Hematopoietic multipotent progenitor cell treated with erythropoietin and hydrocortisone succinate and interleukin-3 and kit ligand, for 17 days (in vitro differentiated cells): ENCODE measurements at regions not wholly inside any gene's neighbourhood (a gene's known extent, or its start where the extent isn't known, plus 50 kb on each side); places are given as distances from the start of the nearest gene placed in this dataset.
"Not testable (repeated sequence)": the region's sequence is repeated elsewhere in the genome, so short reads cannot be mapped to it uniquely, and the experiment has no call there.

Experiments
- DNase-seq: peaks from one replicate; pipeline ENCODE4 v3.0.0-alpha.2; 2015; ENCODE audit warnings: low spot score

DNA sequence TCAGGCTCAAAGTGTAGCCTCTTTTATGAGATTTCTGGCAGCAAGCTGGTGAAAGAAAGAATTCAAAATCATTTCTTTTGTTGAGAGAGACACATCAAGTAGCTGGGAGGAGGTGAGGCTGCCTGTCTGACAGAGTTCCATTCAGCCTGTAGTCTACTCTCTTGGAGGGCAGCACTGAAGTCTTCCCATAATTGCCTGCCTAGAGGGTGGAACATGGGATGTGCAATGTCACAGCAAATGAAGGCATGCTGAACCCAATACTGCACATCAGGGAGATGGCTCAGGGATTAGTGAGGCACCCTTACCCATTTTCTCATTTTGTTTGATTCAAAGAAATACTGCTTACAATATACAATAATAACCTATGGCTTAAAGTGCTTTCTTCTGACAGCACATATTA lies 475.7 kb downstream of the TMEM232 start:
- DNase-seq, result no peak

DNA sequence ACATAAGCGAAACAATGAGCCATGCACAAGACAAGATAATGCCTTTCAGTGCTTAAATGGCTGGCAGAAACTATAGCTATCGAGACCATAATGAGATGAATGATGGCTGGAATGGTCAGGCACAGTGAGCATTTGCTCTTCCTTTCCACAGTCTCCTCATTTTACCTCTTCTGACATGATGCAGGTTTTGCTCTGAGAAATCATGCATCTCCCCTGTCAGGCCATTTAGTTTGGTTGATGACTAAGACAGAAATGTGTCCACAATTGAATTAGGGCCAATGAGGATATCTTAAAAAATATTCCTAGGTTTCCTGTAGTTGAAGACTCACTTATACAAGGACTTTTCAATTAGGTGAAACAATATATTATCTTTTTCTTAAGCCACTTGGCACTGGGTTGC lies 475.1 kb downstream of the TMEM232 start:
- DNase-seq, result no peak

DNA sequence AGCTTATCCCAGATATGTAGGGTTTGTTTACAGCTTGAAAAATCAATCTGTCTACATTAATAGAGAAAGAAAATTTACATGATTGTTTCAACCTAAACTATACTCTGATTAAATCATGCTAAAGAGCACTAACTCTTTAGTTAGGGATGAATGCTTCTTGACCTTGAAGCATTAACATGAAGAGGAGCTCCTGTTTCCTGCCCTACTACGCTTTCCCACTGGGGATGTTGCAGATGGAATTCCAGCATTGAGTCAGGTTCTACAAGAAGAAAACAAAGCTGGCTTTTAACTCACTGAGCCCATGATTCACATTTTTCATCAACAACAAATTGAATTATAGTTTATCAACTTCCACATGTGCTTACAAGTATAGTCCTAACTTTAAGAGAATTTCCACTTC lies 471.3 kb downstream of the TMEM232 start:
- no peak for DNase-seq

DNA sequence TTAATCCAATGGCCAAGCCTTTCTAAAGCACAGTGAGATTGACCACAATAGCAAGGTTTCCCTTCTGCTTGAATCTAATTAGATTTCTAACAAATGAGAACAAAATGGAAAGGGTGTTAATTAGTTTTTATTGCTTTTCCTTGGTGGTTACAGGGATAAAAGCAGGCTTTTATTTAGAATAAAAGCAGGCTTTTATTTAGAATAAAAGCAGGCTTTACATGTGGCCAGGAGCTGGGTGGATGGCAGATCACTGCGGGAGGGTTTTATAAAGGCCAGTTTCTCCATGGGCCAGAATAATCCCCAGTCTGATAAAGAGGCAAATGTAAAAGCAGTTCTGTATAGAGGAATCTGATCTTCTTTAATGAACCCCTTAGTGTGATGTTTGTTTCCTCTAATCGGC lies 470.2 kb downstream of the TMEM232 start:
- no peak for DNase-seq

DNA sequence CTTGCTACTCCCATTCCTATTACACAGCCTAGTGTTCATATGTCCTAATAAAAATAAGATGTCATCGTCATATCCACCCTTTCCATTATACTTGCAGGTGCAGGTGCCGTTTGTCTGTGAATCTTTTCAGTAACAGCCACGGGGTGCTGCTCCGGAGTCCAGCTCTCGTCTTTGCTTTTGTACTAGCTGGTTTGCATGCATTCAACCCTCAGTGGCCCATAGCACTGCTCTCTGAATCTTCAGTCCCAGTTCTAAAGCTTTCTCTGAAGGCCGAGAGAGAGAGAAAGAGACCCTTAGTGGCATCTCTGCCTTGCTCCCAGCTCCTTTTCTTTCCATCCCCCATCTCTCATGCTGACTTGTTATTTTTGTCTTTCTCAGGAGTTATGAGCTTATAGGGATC lies 468.5 kb downstream of the TMEM232 start:
- DNase-seq, result no peak

DNA sequence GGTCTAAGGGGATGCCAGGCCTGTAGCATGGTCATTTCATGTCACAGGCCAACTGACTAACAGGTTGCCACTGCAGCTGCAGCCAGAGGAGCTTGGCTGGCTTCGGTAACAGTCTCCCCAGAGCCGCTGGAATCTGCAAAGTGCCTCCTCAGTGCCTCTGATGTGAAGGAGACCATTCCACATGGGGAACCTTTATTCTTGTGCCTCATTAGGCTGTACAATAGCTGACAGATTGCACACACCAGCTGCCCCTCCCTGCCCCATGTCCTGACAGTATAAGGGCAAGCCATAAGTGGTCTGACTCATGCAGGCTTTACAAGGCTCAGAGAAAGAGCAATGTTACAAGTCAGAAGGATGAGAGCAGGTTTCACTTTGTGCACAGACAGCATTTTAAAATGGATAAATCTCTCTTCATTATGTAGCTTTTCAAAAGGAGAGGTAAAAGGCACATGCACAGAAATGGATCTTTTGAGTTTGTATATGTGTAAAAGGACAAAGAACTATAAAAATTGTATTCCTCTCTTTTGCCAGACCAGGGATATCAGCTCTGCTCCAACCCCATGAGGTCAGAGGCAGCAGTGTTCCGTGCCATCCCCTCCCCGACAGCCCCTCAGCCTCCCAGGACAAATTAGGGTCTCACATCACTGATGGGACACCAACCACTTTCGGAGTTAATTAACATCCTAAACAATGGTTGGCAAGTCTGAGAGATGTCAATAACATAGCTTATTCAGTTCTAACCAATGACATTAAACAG lies 467.8 kb downstream of the TMEM232 start:
- no peak for DNase-seq

GRCh38 chr5:110262749-110263148 lies 463.7 kb downstream of the TMEM232 start:
- DNase-seq, result no peak

DNA sequence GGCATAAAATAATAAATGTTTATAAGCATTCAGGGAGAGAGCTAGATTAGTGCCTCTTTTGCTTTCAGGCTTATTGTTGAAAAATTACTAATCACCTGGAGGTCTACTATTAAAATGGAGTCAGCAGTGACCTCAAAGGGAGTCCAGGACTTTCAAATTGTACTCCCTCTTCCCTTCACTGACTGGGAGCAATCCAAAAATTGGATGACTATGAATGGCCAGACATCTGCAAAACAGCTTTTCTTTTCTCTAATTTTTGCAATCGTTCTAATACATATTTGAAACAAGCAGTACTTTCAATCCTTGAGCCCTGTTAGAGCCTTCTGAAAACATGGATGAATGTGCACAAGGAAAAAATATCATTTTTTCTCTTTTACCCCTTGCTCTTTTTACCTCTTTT lies 461.8 kb downstream of the TMEM232 start:
- no peak for DNase-seq

- no peak for DNase-seq
These were observed 461.3 kb downstream of the TMEM232 start for GRCh38 chr5:110265162-110265561.

GRCh38 chr5:110267714-110268113 lies 458.8 kb downstream of the TMEM232 start:
- no peak for DNase-seq

- DNase-seq, result no peak
These were observed 458.2 kb downstream of the TMEM232 start for GRCh38 chr5:110268283-110268682.

GRCh38 chr5:110268985-110269384 lies 457.5 kb downstream of the TMEM232 start:
- no peak for DNase-seq

DNA sequence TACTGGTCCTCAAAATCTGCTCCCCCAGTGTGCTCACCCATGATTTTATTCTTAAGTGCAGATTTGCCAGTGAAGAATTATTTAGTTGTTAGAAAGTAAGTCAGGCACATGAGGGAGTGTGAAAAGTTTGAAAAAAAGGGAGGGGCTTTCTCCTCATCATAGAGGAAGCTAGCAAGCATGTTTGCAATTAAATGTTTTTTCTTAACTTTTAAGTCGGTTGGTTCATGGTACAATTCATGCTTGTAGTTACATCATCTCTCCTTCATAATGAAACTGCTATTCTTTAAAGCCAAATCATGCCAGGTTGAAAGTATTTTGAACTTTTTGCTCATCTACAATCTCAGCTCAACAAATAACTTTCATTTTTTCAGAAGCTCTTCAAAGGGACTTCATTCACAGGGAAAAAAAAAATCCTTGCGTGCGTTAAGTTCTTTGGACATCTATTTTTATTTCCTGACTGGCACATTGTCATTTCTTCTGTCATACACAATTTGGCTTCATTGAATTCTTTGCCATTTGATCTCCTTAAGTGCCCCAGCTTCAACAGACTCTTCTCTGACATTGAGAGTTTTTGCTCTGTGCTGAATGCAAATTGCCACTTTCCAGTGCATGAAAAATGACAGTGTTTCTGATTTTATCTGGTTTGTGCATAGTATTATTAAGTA lies 456.9 kb downstream of the TMEM232 start:
- DNase-seq, result no peak

DNA sequence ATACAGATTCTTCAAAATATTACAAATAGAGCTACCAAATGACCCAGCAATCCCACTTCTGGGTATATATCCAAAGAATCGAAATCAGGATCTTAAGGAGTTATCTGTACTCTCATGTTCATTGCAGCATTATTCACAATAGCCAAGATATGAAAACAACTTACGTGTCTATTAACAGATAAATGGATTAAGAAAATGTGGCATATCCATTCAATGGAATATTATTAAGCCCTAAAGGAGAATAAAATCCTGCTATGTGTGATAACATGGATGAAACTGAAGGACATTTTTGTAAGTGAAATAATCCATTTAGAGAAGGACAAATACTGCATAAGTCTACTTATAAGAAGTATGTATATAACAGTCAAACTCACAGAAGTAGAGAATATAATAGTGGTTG lies 450.6 kb downstream of the TMEM232 start:
- DNase-seq, result no peak

DNA sequence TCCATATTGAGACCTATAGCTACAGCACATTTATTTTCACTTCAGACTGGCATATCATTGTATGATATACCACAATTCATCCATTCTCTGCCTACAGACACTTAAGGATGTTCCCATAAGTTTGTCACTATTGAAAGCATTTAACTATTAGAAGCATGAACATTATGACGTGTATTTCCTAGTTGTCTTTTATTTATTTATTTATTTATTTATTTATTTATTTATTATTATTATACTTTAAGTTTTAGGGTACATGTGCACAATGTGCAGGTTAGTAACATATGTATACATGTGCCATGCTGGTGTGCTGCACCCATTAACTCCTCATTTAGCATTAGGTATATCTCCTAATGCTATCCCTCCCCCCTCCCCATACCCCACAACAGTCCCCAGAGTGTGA lies 448.0 kb downstream of the TMEM232 start:
- not testable (repeated sequence) for DNase-seq

- not testable (repeated sequence) for DNase-seq
These were observed 442.4 kb downstream of the TMEM232 start for GRCh38 chr5:110284121-110284520.

DNA sequence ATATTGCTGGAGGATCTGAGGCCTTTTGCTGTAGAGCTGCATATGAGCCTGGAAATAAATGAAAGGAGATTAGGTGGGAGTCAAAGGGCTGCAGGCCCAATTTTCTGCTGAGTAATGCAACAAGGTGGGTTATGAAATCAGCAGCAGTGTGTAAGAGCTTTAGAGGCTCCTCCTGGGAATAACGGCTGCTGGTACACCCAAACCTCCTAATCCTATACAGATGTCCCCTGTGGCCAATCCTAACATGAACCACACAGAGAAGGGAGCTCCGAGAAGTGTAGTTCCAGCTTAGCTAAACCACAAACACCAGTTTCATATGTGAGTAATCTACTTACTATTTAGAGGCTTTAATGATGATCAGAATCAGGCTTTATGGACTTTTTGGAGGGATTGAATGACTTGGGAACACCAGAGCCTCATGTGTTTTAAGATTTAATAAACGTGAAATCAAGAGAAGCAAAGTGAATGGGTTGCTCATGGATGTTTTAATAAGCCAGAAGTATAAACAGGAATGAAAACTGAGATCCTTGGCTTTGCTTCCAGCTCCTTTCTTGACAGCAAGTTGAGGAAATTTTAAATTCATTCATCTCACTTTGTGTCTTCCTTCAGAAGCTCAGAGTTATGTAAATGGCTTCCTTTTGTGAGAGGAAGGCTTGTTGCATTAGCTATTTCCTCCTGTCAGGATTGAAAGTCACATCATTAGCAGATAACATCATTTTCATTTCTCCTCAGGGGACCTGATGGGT lies 437.5 kb downstream of the TMEM232 start:
- no peak for DNase-seq

GRCh38 chr5:110289512-110289810 lies 437.0 kb downstream of the TMEM232 start:
- no peak for DNase-seq

- DNase-seq, result no peak
These were observed 435.9 kb downstream of the TMEM232 start for GRCh38 chr5:110290542-110290941.

GRCh38 chr5:110294281-110294680 lies 432.2 kb downstream of the TMEM232 start:
- no peak for DNase-seq

DNA sequence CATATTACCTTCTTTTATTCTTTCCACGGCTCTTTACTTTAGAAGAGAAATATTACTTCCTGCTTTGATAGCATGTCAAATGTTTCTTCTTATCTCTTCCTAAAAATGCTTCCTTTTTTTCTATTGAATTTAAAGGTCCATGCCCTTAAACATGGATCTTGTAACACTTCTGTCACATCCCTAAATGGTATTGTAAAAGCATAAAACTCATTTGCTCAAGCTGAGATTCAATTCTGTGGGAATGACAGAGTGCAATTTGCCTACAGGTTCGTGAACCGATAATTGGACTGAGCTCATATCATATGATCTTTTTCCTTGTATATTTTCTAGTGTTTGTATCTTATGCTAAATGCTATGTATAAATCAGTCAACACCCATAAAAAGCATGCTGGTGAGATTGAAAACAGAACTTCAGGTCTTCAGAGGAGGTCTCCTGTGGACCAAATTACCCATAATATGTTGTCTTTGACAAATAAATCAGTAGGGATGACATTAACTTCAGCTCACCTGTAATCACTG lies 429.3 kb downstream of the TMEM232 start:
- no peak for DNase-seq

DNA sequence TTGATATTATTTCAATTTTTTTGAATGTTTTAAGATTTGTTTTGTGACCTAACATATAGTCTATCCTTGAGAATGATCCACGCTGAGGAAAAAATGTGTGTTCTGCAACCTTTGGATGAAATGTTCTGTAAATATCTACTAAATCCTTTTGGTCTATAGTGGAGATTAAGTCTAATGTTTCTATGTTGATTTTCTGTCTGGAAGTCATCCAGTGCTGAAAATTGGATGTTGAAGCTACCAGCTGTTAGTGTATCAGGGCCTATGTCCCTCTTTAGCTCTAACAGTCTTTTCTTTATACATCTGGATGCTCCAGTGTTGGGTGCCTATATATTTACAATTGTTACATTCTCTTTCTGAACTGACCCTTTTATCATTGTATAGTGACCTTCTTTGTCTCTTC lies 422.3 kb downstream of the TMEM232 start:
- no peak for DNase-seq

DNA sequence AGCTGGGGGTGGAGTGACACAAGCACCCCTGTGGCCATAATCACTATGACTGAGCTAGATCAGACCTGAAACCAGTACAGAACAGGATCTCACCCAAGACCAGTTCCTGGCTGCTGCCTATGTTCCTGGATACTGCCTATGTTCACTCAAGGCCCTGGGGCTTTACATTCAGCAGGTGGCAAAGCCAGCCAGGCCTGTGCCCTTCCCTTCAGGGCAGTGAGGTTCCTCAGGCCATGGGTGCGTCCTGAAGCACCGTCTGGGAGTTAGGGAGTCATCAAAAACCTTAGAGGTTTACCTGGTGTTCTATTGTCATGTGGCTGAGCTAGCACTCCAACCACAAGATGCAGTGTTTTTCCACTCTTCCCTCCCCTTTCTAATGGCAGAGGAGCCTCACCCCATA lies 419.8 kb downstream of the TMEM232 start:
- no peak for DNase-seq
